Endodermal cell (in vitro differentiated cells): ENCODE measurements at regions not wholly inside any gene's neighbourhood (a gene's known extent, or its start where the extent isn't known, plus 50 kb on each side); places are given as distances from the start of the nearest gene placed in this dataset.
A peak's percentile ranks its signal among the peaks of the same experiment; 100 is the strongest.

Experiments
- DNase-seq: peaks from one replicate; pipeline ENCODE4 v3.0.0-alpha.2; 2017
- H3K27ac ChIP-seq: 2 replicates; pipeline ENCODE4 v1.5.1; 2013; ENCODE audit warnings: mild to moderate bottlenecking, low read depth, low read length, moderate library complexity
- H3K27me3 ChIP-seq: 2 replicates; pipeline ENCODE4 v1.6.1; 2013; ENCODE audit warnings: mild to moderate bottlenecking, low read length, moderate library complexity; ENCODE audit not compliant: insufficient read depth, control insufficient read depth, poor library complexity, severe bottlenecking
- H3K36me3 ChIP-seq: 2 replicates; pipeline ENCODE4 v1.7.0; 2013; ENCODE audit warnings: mild to moderate bottlenecking, low read length, moderate library complexity; ENCODE audit not compliant: control insufficient read depth, insufficient read depth
- H3K4me1 ChIP-seq: one replicate; pipeline ENCODE4 v1.7.0; 2013; ENCODE audit warnings: low read length; ENCODE audit not compliant: control insufficient read depth, insufficient read depth
- H3K4me3 ChIP-seq: 2 replicates; pipeline ENCODE4 v1.5.1; 2013; ENCODE audit warnings: mild to moderate bottlenecking, low read length, moderate library complexity
- H3K9ac ChIP-seq: 2 replicates; pipeline ENCODE4 v1.6.1; 2013; ENCODE audit warnings: mild to moderate bottlenecking, low read length, moderate library complexity; ENCODE audit not compliant: poor library complexity, severe bottlenecking; ENCODE audit errors: extremely low read depth
- H3K9me3 ChIP-seq: 2 replicates; pipeline ENCODE4 v1.6.1; 2013; ENCODE audit warnings: mild to moderate bottlenecking, low read length, moderate library complexity; ENCODE audit not compliant: control insufficient read depth
- H3K27ac Mint-ChIP-seq: 2 replicates; pipeline ENCODE4 v1.8.0; 2020; ENCODE audit warnings: mixed read lengths
- H3K27me3 Mint-ChIP-seq: 2 replicates; pipeline ENCODE4 v1.8.0; 2021; ENCODE audit warnings: mild to moderate bottlenecking, mixed read lengths; ENCODE audit not compliant: insufficient read depth
- H3K36me3 Mint-ChIP-seq: 2 replicates; pipeline ENCODE4 v1.8.0; 2020; ENCODE audit warnings: low read depth, mixed read lengths
- H3K4me1 Mint-ChIP-seq: 2 replicates; pipeline ENCODE4 v1.8.0; 2020; ENCODE audit warnings: mixed read lengths
- H3K4me3 Mint-ChIP-seq: 2 replicates; pipeline ENCODE4 v1.8.0; 2020; ENCODE audit warnings: mild to moderate bottlenecking, moderate library complexity, mixed read lengths
- H3K9me3 Mint-ChIP-seq: 2 replicates; pipeline ENCODE4 v1.8.0; 2020; ENCODE audit warnings: mild to moderate bottlenecking, mixed read lengths
- CTCF ChIP-seq: fragments of 200-600 bp; sonication (generic); conservative IDR thresholded peaks from 2 replicates; pipeline ENCODE4 v1.5.0; 2021; ENCODE audit warnings: antibody characterized with exemption, mild to moderate bottlenecking
- WGBS, 2 experiments: methylation state at CpG; one replicate each; pipeline versions ENCODE4 v1.1.5 to v1.1.7; 2013; ENCODE audit warnings: missing lambda C conversion rate in 2 of 2, mixed read lengths in 1 of 2; ENCODE audit not compliant: insufficient coverage in 1 of 2, insufficient read length in 1 of 2; 5-methylcytosine and 5-hydroxymethylcytosine counted together

GRCh38 chr2:221264318-221264717, 307.8 kb downstream of the EPHA4 start:
- Mint-ChIP-seq H3K27me3 (no peaks in the 10 kb centered on the region), H3K4me1 (peaks cover 3% of the 10 kb centered on the region), H3K36me3 (no peaks in the 10 kb centered on the region), H3K27ac (no peak overlapping the region), H3K9me3 (no peaks in the 10 kb centered on the region), H3K4me3 (no peak overlapping the region)
- Histone ChIP-seq H3K9ac (no peak overlapping the region), H3K4me3 (no peak overlapping the region), H3K27me3 (no peaks in the 10 kb centered on the region), H3K27ac (no peak overlapping the region), H3K36me3 (no peaks in the 10 kb centered on the region), H3K4me1 (no peaks in the 10 kb centered on the region), H3K9me3 (no peaks in the 10 kb centered on the region)
- TF ChIP-seq CTCF: peak; percentile 39
- WGBS, 2 experiments: 49 to 100% methylated on average over 1 to 2 of the region's 2 CpGs
- DNase-seq: no peak

GRCh38 chr2:221267773-221268425, 304.2 kb downstream of the EPHA4 start:
- H3K27me3 ChIP-seq: no peaks in the 10 kb centered on the region
- WGBS, 2 experiments: 95 to 96% methylated on average over 6 of the region's 6 CpGs
- Mint-ChIP-seq H3K4me1 (peaks cover 3% of the 10 kb centered on the region), H3K9me3 (no peaks in the 10 kb centered on the region), H3K27ac (no peak overlapping the region), H3K4me3 (no peak overlapping the region), H3K27me3 (no peaks in the 10 kb centered on the region), H3K36me3 (no peaks in the 10 kb centered on the region)
- no peak overlapping the region for H3K27ac ChIP-seq
- no peaks in the 10 kb centered on the region for H3K36me3 ChIP-seq
- no peaks in the 10 kb centered on the region for H3K4me1 ChIP-seq
- no peak for DNase-seq
- H3K9ac ChIP-seq: no peak overlapping the region
- no peak for TF ChIP-seq CTCF
- no peaks in the 10 kb centered on the region for H3K9me3 ChIP-seq
- no peak overlapping the region for H3K4me3 ChIP-seq

- WGBS, 2 experiments: 79 to 85% methylated on average over 3 of the region's 3 CpGs
- no peaks in the 10 kb centered on the region for H3K9me3 Mint-ChIP-seq
- no peaks in the 10 kb centered on the region for H3K36me3 Mint-ChIP-seq
- H3K4me1 ChIP-seq: no peaks in the 10 kb centered on the region
- TF ChIP-seq CTCF: no peak
- H3K9ac ChIP-seq: no peak overlapping the region
- peaks cover 3% of the 10 kb centered on the region for H3K4me1 Mint-ChIP-seq
- no peaks in the 10 kb centered on the region for H3K9me3 ChIP-seq
- no peaks in the 10 kb centered on the region for H3K27me3 Mint-ChIP-seq
- no peak overlapping the region for H3K4me3 ChIP-seq
- H3K27me3 ChIP-seq: no peaks in the 10 kb centered on the region
- H3K4me3 Mint-ChIP-seq: no peak overlapping the region
- H3K27ac ChIP-seq: no peak overlapping the region
- no peaks in the 10 kb centered on the region for H3K36me3 ChIP-seq
- H3K27ac Mint-ChIP-seq: no peak overlapping the region
- DNase-seq: no peak
Observed at GRCh38 chr2:221268631-221269030, 303.5 kb downstream of the EPHA4 start.
